ENCODE measurements at regions not wholly inside any gene's neighbourhood (a gene's known extent, or its start where the extent isn't known, plus 50 kb on each side); places are given as distances from the start of the nearest gene placed in this dataset.

DNA sequence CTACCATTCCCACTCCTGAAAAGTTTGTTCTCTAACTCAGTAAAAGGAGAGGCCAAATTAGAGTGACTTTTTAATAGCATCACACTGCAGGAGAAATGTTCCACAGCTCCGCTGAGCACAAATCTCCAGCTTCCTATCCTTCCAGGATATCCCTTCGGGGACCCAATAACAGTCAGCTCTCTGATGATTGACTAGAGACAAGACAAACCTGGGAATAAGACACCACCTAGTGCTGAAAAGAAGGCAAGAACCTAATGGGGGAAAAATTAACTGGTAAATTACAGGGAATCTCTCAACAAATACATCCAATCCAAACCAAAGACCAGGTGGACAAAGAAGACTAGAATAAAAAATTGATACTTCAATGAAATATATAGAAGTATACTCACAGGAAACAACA, 977.1 kb upstream of the SOX11 start:
- TF ChIP-seq, protein P1, sequence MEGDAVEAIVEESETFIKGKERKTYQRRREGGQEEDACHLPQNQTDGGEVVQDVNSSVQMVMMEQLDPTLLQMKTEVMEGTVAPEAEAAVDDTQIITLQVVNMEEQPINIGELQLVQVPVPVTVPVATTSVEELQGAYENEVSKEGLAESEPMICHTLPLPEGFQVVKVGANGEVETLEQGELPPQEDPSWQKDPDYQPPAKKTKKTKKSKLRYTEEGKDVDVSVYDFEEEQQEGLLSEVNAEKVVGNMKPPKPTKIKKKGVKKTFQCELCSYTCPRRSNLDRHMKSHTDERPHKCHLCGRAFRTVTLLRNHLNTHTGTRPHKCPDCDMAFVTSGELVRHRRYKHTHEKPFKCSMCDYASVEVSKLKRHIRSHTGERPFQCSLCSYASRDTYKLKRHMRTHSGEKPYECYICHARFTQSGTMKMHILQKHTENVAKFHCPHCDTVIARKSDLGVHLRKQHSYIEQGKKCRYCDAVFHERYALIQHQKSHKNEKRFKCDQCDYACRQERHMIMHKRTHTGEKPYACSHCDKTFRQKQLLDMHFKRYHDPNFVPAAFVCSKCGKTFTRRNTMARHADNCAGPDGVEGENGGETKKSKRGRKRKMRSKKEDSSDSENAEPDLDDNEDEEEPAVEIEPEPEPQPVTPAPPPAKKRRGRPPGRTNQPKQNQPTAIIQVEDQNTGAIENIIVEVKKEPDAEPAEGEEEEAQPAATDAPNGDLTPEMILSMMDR (IDR thresholded peaks at IDR 0.05; ENCODE audit: control insufficient read depth, insufficient read depth, low read depth, low read length, missing control alignments): no peak

DNA sequence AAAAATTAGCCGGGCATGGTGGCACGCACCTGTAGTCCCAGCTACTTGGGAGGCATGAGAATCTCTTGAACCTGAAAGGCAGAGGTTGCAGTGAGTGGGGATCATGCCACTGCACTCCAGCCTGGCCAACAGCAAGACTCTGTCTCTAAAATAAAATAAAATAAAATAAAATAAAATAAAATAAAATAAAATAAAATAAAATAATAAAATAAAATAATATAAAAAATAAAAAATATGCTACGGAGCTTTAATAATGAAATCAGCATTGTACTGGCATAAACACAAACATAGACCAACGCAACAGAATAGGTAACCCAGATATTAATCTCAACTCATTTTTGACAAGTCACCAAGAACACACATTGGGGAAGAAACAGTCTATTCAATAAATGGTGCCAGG, 973.4 kb upstream of the SOX11 start:
- TF ChIP-seq, protein P1 (IDR thresholded peaks at IDR 0.05; ENCODE audit: control insufficient read depth, insufficient read depth, low read depth, low read length, missing control alignments): no peak
- no peak overlapping the region for H3K4me3 ChIP-seq (ENCODE audit: control insufficient read depth, low read depth, low read length)
- no peak for DNase-seq (ENCODE audit: low read depth)

More for the DNA sequence above, 977.1 kb upstream of the SOX11 start:
- DNase-seq (ENCODE audit: low read depth): no peak
- H3K4me3 ChIP-seq (ENCODE audit: control insufficient read depth, low read depth, low read length): no peak overlapping the region

GRCh38 chr2:4725618-4726017, 966.6 kb upstream of the SOX11 start:
- TF ChIP-seq, protein P1 (IDR thresholded peaks at IDR 0.05; ENCODE audit: control insufficient read depth, insufficient read depth, low read depth, low read length, missing control alignments): no peak
- no peak for DNase-seq (ENCODE audit: low read depth)
- H3K4me3 ChIP-seq (ENCODE audit: control insufficient read depth, low read depth, low read length): no peak overlapping the region

GRCh38 chr2:4732560-4732959, 959.6 kb upstream of the SOX11 start:
- no peak for DNase-seq (ENCODE audit: low read depth)
- H3K4me3 ChIP-seq (ENCODE audit: control insufficient read depth, low read depth, low read length): no peak overlapping the region
- TF ChIP-seq, protein P1 (IDR thresholded peaks at IDR 0.05; ENCODE audit: control insufficient read depth, insufficient read depth, low read depth, low read length, missing control alignments): no peak

GRCh38 chr2:4745056-4745991, 946.9 kb upstream of the SOX11 start:
- TF ChIP-seq, protein P1 (IDR thresholded peaks at IDR 0.05; ENCODE audit: control insufficient read depth, insufficient read depth, low read depth, low read length, missing control alignments): no peak
- no peak overlapping the region for H3K4me3 ChIP-seq (ENCODE audit: control insufficient read depth, low read depth, low read length)
- no peak for DNase-seq (ENCODE audit: low read depth)

- no peak for DNase-seq (ENCODE audit: low read depth)
These were observed 938.5 kb upstream of the SOX11 start for GRCh38 chr2:4753721-4754120.

More at GRCh38 chr2:4753721-4754120, 938.5 kb upstream of the SOX11 start:
- no peak overlapping the region for H3K4me3 ChIP-seq (ENCODE audit: control insufficient read depth, low read depth, low read length)
- TF ChIP-seq, protein P1 (IDR thresholded peaks at IDR 0.05; ENCODE audit: control insufficient read depth, insufficient read depth, low read depth, low read length, missing control alignments): no peak
